Mononuclear cell (primary cell): ENCODE measurements at regions not wholly inside any gene's neighbourhood (a gene's known extent, or its start where the extent isn't known, plus 50 kb on each side); places are given as distances from the start of the nearest gene placed in this dataset.

Source experiments
- H3K27me3 ChIP-seq: 2 replicates; pipeline ENCODE4 v1.6.0; 2011; ENCODE audit warnings: low read length, control low read depth; ENCODE audit not compliant: insufficient read depth
- H3K4me1 ChIP-seq: 2 replicates; pipeline ENCODE4 v1.5.1; 2011; ENCODE audit warnings: mild to moderate bottlenecking, low read length, control low read depth; ENCODE audit not compliant: insufficient read depth
- H3K4me3 ChIP-seq: 2 replicates; pipeline ENCODE4 v1.5.1; 2011; ENCODE audit warnings: mild to moderate bottlenecking, low read length, moderate library complexity
- H3K9me3 ChIP-seq: 2 replicates; pipeline ENCODE4 v1.5.1; 2011; ENCODE audit warnings: low read depth, mild to moderate bottlenecking, control low read depth, low read length

DNA sequence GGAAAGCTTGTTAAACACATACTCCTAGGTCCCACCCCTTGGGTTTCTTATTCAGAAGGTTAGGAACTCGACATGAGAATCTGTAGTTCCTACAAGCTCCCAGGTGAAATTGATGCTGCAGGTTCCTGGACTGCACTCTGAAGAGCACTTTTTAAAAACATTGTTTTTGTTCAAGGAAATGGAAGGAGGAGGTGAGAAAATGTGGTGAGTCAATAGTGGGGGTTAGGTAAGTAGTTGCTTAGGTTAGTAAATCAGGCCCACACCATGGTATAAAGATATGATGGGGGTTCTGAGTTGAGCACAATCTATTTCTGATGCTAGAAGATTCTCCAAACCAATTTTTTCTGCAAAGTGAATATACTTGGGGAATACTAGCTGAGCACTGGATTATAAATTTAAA lies 450.3 kb downstream of the CCDC91 start:
- Histone ChIP-seq H3K4me3 (no peak overlapping the region), H3K27me3 (no peaks in the 10 kb centered on the region), H3K4me1 (no peaks in the 10 kb centered on the region), H3K9me3 (no peaks in the 10 kb centered on the region)

DNA sequence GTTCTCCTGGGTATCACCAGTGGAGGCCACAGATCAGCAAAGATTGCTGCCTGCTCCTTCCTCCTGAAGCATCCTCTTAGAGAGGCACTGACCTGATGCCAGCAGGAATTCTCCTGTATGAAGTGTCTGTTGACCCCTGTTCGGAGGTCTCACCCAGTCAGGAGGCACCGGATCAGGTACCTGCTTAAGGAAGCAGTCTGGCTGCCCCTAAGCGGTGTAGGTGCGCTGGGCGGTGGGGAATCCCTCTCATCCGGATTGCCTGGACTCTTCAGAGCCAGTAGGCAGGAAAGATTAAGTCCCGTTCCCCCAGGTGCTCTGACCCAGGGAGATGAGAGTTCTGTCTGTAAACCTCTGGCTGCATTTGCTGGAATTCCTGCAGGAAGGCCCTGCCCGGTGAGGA lies 455.2 kb downstream of the CCDC91 start:
- no peaks in the 10 kb centered on the region for H3K4me1 ChIP-seq
- no peak overlapping the region for H3K4me3 ChIP-seq
- no peaks in the 10 kb centered on the region for H3K27me3 ChIP-seq
- no peaks in the 10 kb centered on the region for H3K9me3 ChIP-seq

DNA sequence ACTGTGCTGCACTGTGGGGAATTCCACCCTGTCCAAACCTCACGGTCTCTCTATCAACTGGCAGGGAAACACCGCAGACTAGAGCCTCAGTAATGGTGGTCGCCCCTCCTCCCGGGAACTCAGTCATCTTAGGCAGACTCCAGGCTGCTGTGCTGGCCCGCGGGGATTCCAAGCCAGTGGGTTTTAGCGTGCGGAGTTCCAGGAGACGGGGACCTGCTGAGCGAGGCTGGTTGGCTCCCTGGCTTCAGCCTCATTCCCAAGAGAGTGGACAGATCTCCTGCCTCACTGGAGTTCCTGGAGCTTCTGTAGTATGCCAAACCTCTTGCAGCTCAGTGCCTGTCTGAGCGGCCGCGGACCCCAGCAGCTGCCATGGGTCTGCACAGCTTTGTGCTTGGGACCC lies 455.6 kb downstream of the CCDC91 start:
- Histone ChIP-seq H3K4me3 (no peak overlapping the region), H3K4me1 (no peaks in the 10 kb centered on the region), H3K9me3 (no peaks in the 10 kb centered on the region), H3K27me3 (no peaks in the 10 kb centered on the region)

DNA sequence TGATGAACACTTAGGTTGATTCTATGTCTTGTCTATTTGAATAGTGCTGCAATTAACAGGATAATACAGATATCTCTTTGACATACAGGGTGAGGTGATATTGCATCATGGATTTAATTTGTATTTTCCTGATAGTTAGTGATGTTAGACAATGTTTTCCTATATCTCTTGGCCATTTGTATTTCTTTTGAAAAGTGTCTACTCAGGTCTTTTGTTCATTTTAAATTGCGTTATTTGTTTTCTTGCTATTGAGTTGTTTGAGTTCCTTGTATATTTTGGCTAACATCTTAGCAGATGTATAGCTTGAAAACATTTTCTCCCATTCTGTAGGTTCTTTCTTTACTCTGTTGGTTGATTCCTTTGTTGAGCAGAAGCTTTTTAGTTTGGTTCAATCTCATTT lies 460.6 kb downstream of the CCDC91 start:
- H3K4me3 ChIP-seq: no peak overlapping the region
- no peaks in the 10 kb centered on the region for H3K4me1 ChIP-seq
- no peaks in the 10 kb centered on the region for H3K27me3 ChIP-seq
- H3K9me3 ChIP-seq: no peaks in the 10 kb centered on the region

DNA sequence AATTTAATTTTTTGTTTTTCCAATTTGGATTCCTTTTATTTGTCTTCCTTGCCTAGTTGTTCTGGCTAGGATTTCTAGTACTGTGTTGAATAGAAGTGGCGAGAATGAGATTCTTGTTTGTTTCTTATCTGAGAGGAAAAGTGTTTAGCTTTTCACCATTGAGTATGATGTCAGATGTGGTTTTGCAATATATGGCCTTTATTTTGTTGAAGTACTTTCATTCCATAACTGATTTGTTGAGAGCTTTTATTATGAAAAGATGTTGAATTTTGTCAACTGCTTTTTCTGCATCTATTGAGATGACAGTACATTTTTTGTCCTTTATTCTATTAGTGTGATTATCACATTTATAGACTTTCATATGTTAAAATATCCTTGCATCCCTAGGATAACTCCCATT lies 462.0 kb downstream of the CCDC91 start:
- Histone ChIP-seq H3K4me1 (no peaks in the 10 kb centered on the region), H3K27me3 (no peaks in the 10 kb centered on the region), H3K9me3 (no peaks in the 10 kb centered on the region), H3K4me3 (no peak overlapping the region)

DNA sequence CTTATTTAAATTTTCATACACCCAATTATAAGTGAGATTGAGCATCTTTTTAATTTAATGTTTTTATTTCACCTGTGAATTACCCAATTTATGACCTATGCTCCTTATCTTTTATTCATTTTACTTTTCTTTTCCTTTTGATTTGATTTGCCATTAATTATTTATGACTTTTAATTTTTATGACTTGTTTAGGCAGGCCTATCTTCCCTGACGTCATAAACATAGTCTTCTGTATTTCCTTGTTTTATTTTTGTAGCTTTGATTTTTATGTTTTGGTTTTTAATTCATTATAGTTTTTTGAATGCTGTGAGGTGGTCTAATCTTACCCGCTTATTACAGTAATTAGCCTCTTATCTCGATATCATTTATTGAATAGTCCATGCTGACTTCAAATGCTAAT lies 467.1 kb upstream of the FAR2 start:
- H3K4me1 ChIP-seq: no peaks in the 10 kb centered on the region
- H3K4me3 ChIP-seq: no peak overlapping the region
- no peaks in the 10 kb centered on the region for H3K27me3 ChIP-seq
- no peaks in the 10 kb centered on the region for H3K9me3 ChIP-seq

DNA sequence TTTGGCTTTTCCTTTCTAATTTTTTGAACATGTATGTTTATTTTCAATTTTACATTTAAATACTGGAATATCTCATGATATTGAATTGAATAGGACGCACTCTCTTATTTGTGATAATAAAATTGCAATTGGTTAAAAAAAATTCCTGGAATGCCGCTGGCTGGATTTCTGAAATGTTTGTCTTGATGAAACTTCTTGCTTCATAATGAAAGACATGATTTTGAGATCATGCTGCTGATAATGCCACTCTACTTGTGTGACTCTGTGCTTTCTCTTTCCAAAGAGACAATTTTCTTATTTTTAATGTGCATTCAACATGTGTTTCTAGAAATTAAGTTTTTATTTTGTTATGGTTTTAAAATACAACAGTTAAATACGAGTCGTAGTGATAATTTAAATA lies 465.7 kb upstream of the FAR2 start:
- H3K4me1 ChIP-seq: no peaks in the 10 kb centered on the region
- no peak overlapping the region for H3K4me3 ChIP-seq
- no peaks in the 10 kb centered on the region for H3K9me3 ChIP-seq
- H3K27me3 ChIP-seq: no peaks in the 10 kb centered on the region

DNA sequence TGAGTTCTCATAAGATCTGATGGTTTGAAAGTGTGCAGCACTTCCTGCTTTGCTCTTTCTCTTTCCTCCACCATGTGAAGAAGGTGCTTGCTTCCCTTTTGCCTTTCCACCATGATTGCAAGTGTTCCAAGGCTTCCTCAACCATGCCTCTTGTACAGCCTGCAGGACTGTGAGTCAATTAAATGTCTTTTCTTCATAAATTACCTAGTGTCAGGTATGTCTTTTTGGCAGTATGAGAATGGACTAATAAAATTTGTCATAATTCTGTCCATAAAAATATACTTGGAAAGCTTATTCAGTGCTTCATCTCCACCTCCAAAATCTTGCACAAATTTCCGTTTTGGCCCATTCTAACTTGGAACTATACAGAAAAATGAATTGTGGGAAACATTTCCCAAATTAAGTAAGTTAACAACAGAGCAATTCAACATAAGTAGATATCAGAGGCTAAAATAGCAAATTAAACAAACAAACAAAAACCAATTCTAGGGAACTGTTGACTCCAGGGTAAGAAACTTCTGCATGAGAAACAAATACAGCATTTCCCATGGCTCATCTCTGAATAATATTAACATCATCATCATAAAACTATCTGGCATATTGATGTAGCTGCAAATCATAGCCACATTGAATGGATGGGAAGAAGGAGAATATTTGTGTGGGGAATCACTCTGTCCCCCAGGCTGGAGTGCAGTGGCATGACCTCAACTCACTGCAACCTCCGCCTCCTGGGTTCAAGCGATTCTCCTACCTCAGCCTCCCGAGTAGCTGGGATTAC lies 459.5 kb upstream of the FAR2 start:
- H3K4me3 ChIP-seq: no peak overlapping the region
- no peaks in the 10 kb centered on the region for H3K4me1 ChIP-seq
- H3K9me3 ChIP-seq: no peaks in the 10 kb centered on the region
- H3K27me3 ChIP-seq: no peaks in the 10 kb centered on the region

DNA sequence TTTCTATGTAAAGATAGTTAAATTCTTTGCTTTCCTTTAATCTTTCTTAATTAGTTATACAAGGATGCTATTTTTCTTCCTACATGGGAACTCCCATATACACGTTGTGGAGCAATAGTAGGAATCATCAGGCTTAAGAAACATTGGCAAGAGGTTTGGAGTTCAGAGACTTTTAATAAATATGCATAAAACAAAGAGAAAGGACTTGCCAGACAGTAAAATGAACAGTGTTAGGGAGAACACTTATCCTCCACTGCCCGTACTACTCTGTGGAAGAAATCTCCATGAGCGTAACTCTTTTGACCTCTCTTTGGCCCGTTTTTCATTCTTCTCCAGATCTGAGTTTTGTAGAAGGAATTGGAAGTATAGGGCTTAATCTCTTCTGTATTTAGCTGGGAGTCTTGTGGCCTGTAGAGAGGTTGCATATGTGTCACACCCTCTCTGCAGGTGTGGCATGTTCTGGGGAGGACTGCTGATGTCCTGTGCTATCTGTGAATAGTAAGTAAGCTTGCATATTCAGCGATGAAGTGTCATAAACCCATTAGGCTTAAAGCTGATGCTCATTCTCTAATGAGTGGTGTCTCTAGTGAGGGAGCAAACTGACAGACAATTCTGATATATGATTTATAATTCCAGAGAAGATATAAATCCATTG lies 455.4 kb upstream of the FAR2 start:
- Histone ChIP-seq H3K4me1 (no peaks in the 10 kb centered on the region), H3K27me3 (no peaks in the 10 kb centered on the region), H3K9me3 (no peaks in the 10 kb centered on the region), H3K4me3 (no peak overlapping the region)

DNA sequence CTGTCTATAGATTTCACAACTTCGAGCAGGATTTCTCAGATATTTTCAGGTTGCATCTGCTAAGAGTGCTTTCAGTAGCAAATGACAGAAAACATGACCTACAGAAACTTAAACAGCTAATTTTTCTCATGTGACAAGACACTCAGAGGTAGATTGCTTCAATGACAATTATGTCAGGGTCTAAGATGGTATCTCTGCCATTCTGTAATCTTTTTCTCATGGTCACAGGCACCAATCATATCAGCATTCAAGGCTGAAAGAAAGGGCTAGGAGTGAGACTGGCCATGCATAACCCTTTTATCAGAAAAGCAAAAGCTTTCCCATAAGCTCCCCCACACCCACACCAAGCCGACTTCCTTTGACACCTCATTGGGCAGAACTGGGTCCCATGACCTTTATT lies 450.5 kb upstream of the FAR2 start:
- no peaks in the 10 kb centered on the region for H3K27me3 ChIP-seq

DNA sequence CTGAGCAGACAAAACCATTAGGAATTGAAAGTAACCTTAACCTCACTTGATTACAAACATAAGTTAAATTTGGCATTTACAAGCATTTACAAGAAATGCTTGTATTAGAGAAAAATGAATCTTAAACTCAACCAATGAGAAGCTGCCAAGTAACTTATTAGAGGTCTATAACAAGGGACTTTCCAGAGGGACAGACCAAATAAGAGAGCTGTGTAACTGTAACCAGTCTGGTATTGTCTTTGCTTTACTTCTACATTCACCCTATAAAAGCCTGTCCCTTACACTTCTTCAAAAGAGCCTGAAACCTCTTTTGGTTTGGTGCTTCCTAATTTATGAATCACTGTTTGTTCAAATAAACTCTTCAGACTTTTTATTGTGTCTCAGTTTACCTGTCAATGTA lies 450.0 kb upstream of the FAR2 start:
- Histone ChIP-seq H3K27me3 (no peaks in the 10 kb centered on the region), H3K4me1 (no peaks in the 10 kb centered on the region), H3K4me3 (no peak overlapping the region), H3K9me3 (peaks cover 8% of the 10 kb centered on the region)

More for the DNA sequence above, 450.5 kb upstream of the FAR2 start:
- H3K4me3 ChIP-seq: no peak overlapping the region
- peaks cover 4% of the 10 kb centered on the region for H3K9me3 ChIP-seq
- no peaks in the 10 kb centered on the region for H3K4me1 ChIP-seq

DNA sequence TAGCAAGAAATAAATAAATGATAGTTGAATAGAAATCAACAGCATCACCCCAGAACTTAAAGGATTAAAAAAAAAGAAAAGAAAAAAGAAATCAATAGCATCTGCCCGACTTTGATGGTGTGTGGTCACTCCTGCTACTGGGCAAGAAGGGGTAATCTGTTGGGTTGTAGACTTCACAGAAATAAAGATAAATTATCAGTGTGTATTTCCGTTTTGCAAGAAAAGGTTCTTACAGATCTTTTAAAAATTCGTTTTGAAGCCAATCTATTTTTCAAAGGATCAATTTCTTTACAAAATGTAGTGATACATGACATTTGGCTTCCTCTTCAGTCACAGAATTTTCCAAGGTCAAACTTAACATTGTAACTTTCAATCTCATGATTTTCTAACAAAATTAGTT lies 448.9 kb upstream of the FAR2 start:
- H3K9me3 ChIP-seq: peaks cover 8% of the 10 kb centered on the region
- no peaks in the 10 kb centered on the region for H3K27me3 ChIP-seq
- H3K4me1 ChIP-seq: no peaks in the 10 kb centered on the region
- H3K4me3 ChIP-seq: no peak overlapping the region

DNA sequence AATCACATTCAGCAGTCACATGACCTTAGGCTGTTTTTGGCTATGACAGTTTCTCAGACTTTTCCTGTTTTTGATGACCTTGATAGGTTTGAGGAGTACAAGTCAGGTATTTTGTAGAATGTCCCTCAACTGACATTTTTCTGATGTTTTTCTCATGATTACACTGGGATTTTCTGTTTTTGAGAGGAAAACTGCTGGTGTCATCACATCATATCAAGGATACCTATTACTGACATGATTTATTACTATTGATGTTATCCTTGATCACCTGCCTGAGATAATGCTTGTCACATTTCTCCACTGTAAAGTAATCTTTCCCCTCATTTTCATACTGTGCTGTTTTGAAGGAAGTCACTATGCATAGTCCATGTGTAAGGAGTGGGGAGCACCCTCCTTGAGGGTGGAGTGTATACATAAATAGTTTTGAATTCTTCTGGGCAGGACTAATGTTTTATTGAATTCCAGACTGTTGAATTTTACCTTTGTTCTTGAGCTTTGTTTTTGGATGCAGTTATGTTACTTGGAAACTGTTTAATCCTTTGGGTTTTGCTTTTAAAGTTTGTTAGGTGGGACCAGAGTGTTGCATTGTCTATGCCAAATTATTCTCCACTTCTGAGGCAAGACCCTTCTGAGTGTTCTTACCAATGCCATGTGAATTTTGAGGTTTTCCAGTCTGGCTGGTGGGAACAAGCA lies 444.5 kb upstream of the FAR2 start:
- Histone ChIP-seq H3K27me3 (no peaks in the 10 kb centered on the region), H3K4me1 (no peaks in the 10 kb centered on the region), H3K9me3 (peaks cover 8% of the 10 kb centered on the region), H3K4me3 (no peak overlapping the region)

DNA sequence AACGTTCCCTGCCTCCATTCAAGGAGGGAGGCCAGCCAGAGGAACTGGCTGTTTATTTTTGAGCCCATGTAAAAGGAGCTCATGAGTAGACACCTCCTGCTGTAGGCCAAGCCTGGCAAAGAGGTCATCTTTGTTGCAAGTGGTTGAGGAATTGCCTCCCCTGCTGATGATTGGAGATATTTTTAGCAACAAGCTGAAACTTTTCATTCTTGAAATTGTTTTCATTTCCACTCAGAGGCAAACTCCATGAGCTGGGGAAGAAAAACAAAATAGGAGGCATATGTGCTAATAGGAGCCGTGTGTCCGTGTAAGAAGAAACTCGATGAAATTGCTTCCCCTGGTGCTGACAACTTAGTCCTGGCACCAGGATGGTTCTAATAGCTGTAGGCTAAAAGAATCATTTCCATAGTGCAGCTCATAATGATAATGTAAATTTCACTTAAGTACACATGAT lies 440.1 kb upstream of the FAR2 start:
- Histone ChIP-seq H3K4me1 (no peaks in the 10 kb centered on the region), H3K4me3 (no peak overlapping the region), H3K9me3 (no peaks in the 10 kb centered on the region), H3K27me3 (no peaks in the 10 kb centered on the region)

DNA sequence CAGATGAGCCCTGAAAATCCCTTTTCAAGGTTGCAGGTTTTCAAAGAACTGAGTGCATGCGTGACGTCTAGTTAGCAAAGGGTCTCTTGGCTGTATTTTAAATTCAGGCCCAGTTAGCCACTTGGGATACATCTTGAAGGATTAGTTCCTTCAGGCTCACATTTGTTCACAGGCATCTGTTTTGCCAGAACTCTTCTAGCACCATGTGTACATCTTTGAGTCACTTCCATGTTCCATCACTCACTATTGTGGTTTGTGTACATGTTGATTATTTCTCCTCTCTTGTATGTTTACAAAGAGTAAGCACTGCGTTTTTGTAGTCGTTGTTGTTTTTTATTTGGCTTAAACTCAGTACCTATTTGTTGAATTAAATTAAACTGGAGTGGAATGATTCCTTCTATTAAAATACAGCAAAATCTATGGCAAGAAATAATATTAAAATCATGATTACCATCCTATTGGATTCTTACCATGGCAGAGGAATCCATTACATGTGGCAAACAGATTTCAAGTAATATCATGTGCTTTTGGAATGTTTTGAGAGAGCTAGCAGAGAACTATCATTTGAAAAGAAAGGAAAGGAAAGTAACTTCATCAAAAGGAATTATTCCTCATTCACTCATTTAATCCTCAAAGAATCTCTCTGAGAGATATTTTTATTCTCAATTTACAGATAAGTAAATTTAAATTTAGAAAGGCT lies 438.9 kb upstream of the FAR2 start:
- H3K4me1 ChIP-seq: no peaks in the 10 kb centered on the region
- no peaks in the 10 kb centered on the region for H3K27me3 ChIP-seq
- no peaks in the 10 kb centered on the region for H3K9me3 ChIP-seq
- no peak overlapping the region for H3K4me3 ChIP-seq
